Omental fat pad (tissue), 3 donors: ENCODE measurements at regions not wholly inside any gene's neighbourhood (a gene's known extent, or its start where the extent isn't known, plus 50 kb on each side); places are given as distances from the start of the nearest gene placed in this dataset.

ENCODE experiments used
- ATAC-seq: fragments of 150-250 bp; one replicate; pipeline ENCODE4 v1.9.1; 2016; ENCODE audit warnings: mild to moderate bottlenecking, moderate library complexity; ENCODE audit not compliant: low FRiP score
- DNase-seq: peaks from one replicate; pipeline ENCODE4 v3.0.0-alpha.2; 2019; ENCODE audit warnings: low spot score
- CTCF ChIP-seq, 3 donors: fragments of 450-650 bp; IDR thresholded peaks; one replicate each; pipeline ENCODE4 v1.5.1; 2016 to 2017; ENCODE audit warnings: antibody characterized with exemption in 3 of 3, mild to moderate bottlenecking in 3 of 3, moderate library complexity in 2 of 3

DNA sequence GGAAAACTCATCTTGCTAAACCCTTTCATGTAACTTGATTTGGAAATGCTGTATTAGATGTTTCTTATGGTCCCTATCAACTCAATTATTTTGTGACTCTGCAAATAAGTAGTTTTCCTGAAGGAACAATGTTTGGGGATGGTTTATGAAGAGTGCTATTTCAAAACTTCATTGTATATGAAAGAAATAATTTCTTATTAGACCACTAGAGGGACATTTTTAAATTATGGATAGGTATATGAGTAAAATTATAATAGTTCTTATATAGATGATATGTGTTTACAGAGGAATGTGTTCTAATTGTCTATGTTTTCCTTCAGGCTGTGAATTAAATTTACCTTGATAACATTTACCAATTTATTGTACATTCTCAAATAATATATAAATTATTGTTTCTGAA lies 509.4 kb upstream of the RAG2 start:
- no peak for TF ChIP-seq CTCF (IDR thresholded peaks at IDR 0.05)
- DNase-seq (no peak), ATAC-seq (no peak)

DNA sequence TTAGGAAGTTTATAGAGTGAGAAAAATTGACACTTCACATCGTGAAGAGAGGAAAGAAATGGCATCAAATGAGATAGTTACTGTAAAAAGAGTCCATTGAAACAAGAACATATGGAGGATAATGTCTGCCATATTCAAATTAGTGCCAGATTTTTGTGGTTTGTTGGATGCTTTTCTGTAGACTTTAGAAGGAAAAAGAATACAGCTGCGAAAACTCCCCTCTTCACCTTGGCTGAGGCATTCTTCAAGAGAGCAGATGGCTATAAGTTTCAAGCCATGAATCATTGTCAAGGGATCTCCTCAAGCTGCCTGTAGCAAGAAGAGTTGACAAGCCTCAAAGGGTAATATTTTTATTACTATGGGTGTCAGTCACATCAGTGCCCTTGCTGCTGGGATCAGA lies 507.4 kb upstream of the RAG2 start:
- ATAC-seq (no peak), DNase-seq (no peak)
- no peak for TF ChIP-seq CTCF (IDR thresholded peaks at IDR 0.05)

DNA sequence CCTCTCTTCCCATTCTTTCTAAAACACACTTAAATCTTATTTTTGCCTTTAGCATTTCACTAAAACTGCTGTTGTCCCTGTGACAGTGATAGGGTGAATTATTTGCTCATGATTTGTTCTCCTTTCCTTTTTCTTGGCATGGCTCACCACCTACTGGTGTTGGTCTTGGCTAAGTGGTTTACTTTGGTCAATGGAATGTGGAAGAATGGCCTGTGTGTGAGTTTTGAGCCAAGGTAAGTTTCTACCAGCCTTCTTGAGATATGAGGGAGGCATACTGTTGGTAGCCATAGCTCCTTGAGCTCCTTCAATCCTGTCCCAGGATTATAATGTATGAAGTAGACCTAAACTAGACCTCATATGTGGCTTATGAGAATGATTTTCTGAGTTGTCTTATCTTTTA lies 506.3 kb upstream of the RAG2 start:
- no peak for TF ChIP-seq CTCF (IDR thresholded peaks at IDR 0.05)
- ATAC-seq (no peak), DNase-seq (no peak)

DNA sequence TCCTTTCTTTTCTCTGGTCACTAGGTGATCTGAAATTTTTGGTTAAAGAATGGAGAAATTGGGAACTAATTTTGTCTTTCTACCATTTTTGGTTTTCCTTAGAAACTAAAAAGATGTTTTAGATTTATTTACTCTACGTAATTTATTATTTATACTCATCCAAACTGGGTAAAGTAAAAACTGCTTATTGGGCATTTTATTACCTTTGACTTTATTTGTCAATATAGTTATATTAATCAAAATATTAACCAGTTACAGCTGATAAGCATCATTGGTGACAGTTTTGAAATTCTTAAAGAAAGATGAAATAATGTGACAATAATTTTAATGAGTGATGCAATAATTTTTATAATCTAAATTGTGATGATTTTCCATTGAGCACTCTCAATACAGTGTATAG lies 502.0 kb upstream of the RAG2 start:
- ATAC-seq (no peak), DNase-seq (no peak)
- no peak for TF ChIP-seq CTCF (IDR thresholded peaks at IDR 0.05)

GRCh38 chr11:37092487-37092886 lies 494.5 kb upstream of the RAG2 start:
- no peak for TF ChIP-seq CTCF (IDR thresholded peaks at IDR 0.05)
- ATAC-seq = no peak
- DNase-seq = no peak

DNA sequence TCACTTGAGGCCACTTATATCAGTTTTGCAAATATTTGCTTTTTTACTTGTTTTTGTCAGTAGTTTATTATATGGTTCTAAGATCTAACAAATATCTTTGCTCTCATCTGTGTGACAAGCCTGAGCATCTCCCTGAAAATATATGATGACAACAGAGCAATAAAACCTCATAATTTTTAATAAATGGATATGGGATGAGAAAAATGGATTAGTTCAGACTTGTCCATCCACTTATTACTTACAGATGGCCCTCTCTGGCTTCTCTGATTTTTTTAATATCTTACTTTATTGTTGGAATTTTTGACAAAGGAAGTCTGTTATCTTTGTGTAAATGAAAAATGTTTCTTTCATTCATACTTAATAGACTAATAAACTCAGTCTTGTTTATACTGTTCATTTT lies 491.4 kb upstream of the RAG2 start:
- ATAC-seq = no peak
- no peak for TF ChIP-seq CTCF (IDR thresholded peaks at IDR 0.05)
- no peak for DNase-seq

- DNase-seq (no peak), ATAC-seq (no peak)
- no peak for TF ChIP-seq CTCF (IDR thresholded peaks at IDR 0.05)
Observed at GRCh38 chr11:37088573-37088910, 490.5 kb upstream of the RAG2 start.
